HG02885 (cell line): ENCODE measurements at regions not wholly inside any gene's neighbourhood (a gene's known extent, or its start where the extent isn't known, plus 50 kb on each side); places are given as distances from the start of the nearest gene placed in this dataset.
A peak's percentile ranks its signal among the peaks of the same experiment; 100 is the strongest.
"Not testable (repeated sequence)": the region's sequence is repeated elsewhere in the genome, so short reads cannot be mapped to it uniquely, and the experiment has no call there.

ENCODE experiments used
- ATAC-seq: cut with Tn5 transposase; IDR thresholded peaks from one replicate; pipeline ENCODE4 v1.9.1; 2021; ENCODE audit warnings: mild to moderate bottlenecking; ENCODE audit not compliant: unreplicated experiment, poor library complexity

- no peak for ATAC-seq
Measured at GRCh38 chr4:112767386-112767785, 130.4 kb downstream of the LARP7 start.

- ATAC-seq: no peak
Measured at GRCh38 chr4:112770114-112770513, 133.2 kb downstream of the LARP7 start.

- no peak for ATAC-seq
Measured at GRCh38 chr4:112775801-112776200, 138.9 kb downstream of the LARP7 start.

GRCh38 chr4:112776535-112776934 is 139.6 kb downstream of the LARP7 start:
- no peak for ATAC-seq

GRCh38 chr4:112778520-112778919 is 141.6 kb downstream of the LARP7 start:
- ATAC-seq: no peak

- ATAC-seq: no peak
Measured at GRCh38 chr4:112793033-112793432, 156.1 kb downstream of the LARP7 start.

- no peak for ATAC-seq
Measured at GRCh38 chr4:112800001-112800400, 163.1 kb downstream of the LARP7 start.

- ATAC-seq: no peak
Measured at GRCh38 chr4:112801341-112801740, 164.4 kb downstream of the LARP7 start.

GRCh38 chr4:112802780-112803179 is 165.8 kb downstream of the LARP7 start:
- ATAC-seq: no peak

- peak; percentile 89 for ATAC-seq
Measured at GRCh38 chr4:112807083-112807482, 170.1 kb downstream of the LARP7 start.

GRCh38 chr4:112808001-112808400 is 171.1 kb downstream of the LARP7 start:
- ATAC-seq: no peak

- ATAC-seq: peak; percentile 50
Measured at GRCh38 chr4:112813790-112814189, 176.8 kb downstream of the LARP7 start.

GRCh38 chr4:112817933-112818593 is 181.1 kb downstream of the LARP7 start:
- ATAC-seq: peak; percentile 92

GRCh38 chr4:112818594-112818965 is 181.6 kb downstream of the LARP7 start:
- peak; percentile 46 for ATAC-seq

GRCh38 chr4:112819729-112820128 is 182.8 kb downstream of the LARP7 start:
- no peak for ATAC-seq

GRCh38 chr4:112823156-112823555 is 186.2 kb downstream of the LARP7 start:
- no peak for ATAC-seq

GRCh38 chr4:112823606-112824005 is 186.7 kb downstream of the LARP7 start:
- no peak for ATAC-seq

- no peak for ATAC-seq
Measured at GRCh38 chr4:112830753-112831386, 193.9 kb downstream of the LARP7 start.

- ATAC-seq: no peak
Measured at GRCh38 chr4:112832493-112832892, 195.6 kb downstream of the LARP7 start.

GRCh38 chr4:112836895-112837294 is 200.0 kb downstream of the LARP7 start:
- ATAC-seq: no peak

- not testable (repeated sequence) for ATAC-seq
Measured at GRCh38 chr4:112838015-112838414, 201.1 kb downstream of the LARP7 start.

GRCh38 chr4:112840061-112840460 is 203.1 kb downstream of the LARP7 start:
- ATAC-seq: no peak
